ENCODE measurements at regions not wholly inside any gene's neighbourhood (a gene's known extent, or its start where the extent isn't known, plus 50 kb on each side); places are given as distances from the start of the nearest gene placed in this dataset.

DNA sequence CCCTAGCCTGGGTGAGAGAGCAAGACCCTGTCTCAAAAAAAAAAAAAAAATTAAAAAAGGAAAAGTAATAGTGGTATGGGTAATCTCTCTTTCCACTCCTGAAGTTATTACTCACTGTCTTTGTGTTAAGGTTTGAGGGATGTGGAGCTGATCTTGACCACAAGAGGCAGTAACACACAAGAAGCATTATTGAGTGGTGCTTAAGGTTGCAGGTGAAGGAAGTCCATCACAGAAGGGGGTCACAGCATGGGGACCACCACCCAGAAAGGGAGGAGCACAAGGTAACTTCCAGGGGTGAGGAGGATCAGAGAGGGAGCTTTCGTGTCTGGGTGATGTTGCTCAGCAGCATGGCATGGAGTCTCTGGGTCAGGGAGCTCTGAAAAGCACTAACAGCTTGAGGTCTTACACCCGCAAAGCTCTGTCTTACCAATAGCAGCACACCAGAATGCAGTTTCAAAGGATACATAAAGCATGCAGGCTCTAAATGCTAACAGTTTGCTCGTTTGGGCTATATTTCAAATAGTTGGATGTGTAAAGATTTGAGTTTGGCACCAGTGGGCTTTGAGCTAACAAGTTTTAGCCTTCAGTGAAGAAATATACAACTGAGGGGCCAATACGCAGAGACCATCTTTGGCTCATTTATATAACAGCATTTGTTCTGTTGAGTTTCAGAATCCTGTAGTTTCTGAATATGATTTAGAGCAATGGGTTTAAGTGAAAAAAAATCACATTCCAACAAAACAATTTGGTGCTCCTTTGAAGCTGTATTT lies 100.4 kb upstream of the DNAJC1 start (continued):
- TF ChIP-seq, protein P1, sequence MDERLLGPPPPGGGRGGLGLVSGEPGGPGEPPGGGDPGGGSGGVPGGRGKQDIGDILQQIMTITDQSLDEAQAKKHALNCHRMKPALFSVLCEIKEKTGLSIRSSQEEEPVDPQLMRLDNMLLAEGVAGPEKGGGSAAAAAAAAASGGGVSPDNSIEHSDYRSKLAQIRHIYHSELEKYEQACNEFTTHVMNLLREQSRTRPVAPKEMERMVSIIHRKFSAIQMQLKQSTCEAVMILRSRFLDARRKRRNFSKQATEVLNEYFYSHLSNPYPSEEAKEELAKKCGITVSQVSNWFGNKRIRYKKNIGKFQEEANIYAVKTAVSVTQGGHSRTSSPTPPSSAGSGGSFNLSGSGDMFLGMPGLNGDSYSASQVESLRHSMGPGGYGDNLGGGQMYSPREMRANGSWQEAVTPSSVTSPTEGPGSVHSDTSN (CRISPR knock-in tag; IDR thresholded peaks at IDR 0.05; ENCODE audit: low read depth), result no peak
- TF ChIP-seq, protein P1 (tag; conservative IDR thresholded peaks at IDR 0.05; ENCODE audit: low read depth), result peak; percentile 50
- TF ChIP-seq, protein P2, sequence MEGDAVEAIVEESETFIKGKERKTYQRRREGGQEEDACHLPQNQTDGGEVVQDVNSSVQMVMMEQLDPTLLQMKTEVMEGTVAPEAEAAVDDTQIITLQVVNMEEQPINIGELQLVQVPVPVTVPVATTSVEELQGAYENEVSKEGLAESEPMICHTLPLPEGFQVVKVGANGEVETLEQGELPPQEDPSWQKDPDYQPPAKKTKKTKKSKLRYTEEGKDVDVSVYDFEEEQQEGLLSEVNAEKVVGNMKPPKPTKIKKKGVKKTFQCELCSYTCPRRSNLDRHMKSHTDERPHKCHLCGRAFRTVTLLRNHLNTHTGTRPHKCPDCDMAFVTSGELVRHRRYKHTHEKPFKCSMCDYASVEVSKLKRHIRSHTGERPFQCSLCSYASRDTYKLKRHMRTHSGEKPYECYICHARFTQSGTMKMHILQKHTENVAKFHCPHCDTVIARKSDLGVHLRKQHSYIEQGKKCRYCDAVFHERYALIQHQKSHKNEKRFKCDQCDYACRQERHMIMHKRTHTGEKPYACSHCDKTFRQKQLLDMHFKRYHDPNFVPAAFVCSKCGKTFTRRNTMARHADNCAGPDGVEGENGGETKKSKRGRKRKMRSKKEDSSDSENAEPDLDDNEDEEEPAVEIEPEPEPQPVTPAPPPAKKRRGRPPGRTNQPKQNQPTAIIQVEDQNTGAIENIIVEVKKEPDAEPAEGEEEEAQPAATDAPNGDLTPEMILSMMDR (IDR thresholded peaks at IDR 0.05 in 2 of 3, conservative IDR thresholded peaks at IDR 0.05 in 1 of 3; ENCODE audit: insufficient read depth in 2 of 3, low read depth in 1 of 3, low read length in 3 of 3), result peak; percentile 56 to 69 (median 63); a peak in 5 of 6 replicates
- no peak for TF ChIP-seq MCM7 (IDR thresholded peaks at IDR 0.05)
- TF ChIP-seq, protein P3, sequence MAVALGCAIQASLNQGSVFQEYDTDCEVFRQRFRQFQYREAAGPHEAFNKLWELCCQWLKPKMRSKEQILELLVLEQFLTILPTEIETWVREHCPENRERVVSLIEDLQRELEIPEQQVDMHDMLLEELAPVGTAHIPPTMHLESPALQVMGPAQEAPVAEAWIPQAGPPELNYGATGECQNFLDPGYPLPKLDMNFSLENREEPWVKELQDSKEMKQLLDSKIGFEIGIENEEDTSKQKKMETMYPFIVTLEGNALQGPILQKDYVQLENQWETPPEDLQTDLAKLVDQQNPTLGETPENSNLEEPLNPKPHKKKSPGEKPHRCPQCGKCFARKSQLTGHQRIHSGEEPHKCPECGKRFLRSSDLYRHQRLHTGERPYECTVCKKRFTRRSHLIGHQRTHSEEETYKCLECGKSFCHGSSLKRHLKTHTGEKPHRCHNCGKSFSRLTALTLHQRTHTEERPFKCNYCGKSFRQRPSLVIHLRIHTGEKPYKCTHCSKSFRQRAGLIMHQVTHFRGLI (CRISPR knock-in tag; IDR thresholded peaks at IDR 0.05), result no peak
- TF ChIP-seq, protein P4, sequence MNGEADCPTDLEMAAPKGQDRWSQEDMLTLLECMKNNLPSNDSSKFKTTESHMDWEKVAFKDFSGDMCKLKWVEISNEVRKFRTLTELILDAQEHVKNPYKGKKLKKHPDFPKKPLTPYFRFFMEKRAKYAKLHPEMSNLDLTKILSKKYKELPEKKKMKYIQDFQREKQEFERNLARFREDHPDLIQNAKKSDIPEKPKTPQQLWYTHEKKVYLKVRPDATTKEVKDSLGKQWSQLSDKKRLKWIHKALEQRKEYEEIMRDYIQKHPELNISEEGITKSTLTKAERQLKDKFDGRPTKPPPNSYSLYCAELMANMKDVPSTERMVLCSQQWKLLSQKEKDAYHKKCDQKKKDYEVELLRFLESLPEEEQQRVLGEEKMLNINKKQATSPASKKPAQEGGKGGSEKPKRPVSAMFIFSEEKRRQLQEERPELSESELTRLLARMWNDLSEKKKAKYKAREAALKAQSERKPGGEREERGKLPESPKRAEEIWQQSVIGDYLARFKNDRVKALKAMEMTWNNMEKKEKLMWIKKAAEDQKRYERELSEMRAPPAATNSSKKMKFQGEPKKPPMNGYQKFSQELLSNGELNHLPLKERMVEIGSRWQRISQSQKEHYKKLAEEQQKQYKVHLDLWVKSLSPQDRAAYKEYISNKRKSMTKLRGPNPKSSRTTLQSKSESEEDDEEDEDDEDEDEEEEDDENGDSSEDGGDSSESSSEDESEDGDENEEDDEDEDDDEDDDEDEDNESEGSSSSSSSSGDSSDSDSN (IDR thresholded peaks at IDR 0.05; ENCODE audit: borderline replicate concordance in 1 of 2, low read depth in 2 of 2, low read length in 2 of 2), result no peak
- TF ChIP-seq ZNF584 (CRISPR knock-in tag; IDR thresholded peaks at IDR 0.05; ENCODE audit: low read depth), result no peak
- TF ChIP-seq EWSR1 (IDR thresholded peaks at IDR 0.05; ENCODE audit: borderline replicate concordance, low read depth, partially characterized antibody), result no peak
- TF ChIP-seq, protein P5, sequence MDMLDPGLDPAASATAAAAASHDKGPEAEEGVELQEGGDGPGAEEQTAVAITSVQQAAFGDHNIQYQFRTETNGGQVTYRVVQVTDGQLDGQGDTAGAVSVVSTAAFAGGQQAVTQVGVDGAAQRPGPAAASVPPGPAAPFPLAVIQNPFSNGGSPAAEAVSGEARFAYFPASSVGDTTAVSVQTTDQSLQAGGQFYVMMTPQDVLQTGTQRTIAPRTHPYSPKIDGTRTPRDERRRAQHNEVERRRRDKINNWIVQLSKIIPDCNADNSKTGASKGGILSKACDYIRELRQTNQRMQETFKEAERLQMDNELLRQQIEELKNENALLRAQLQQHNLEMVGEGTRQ (CRISPR knock-in tag; IDR thresholded peaks at IDR 0.05), result no peak
- TF ChIP-seq ZNF444 (CRISPR knock-in tag; IDR thresholded peaks at IDR 0.05), result no peak
- no peak for TF ChIP-seq SRSF9 (IDR thresholded peaks at IDR 0.05; ENCODE audit: borderline replicate concordance, low read depth, low read length)
